H1 (cell line): ENCODE measurements at regions not wholly inside any gene's neighbourhood (a gene's known extent, or its start where the extent isn't known, plus 50 kb on each side); places are given as distances from the start of the nearest gene placed in this dataset.

ENCODE experiments used
- CTCF ChIA-PET: fragments of 300-600 bp; sonication (Branson Sonifier 250); formaldehyde crosslinking; loops from one replicate; lab custom pipeline; 2021; ENCODE audit not compliant: partially characterized antibody; lab: Charles Lee
- POLR2A ChIA-PET: fragments of 300-600 bp; sonication (Branson Sonifier 250); formaldehyde crosslinking; loops from one replicate; lab custom pipeline; 2021; ENCODE audit warnings: inconsistent platforms; ENCODE audit not compliant: partially characterized antibody; lab: Charles Lee
- DNase-seq, 2 experiments: peaks; one replicate each; pipeline versions ENCODE4 v3.0.0 to v3.0.0-alpha.2; 2010 to 2022; ENCODE audit warnings: low spot score in 2 of 2, low read depth in 1 of 2, mixed read lengths in 1 of 2
- FAIRE-seq: peaks from 2 replicates; lab custom pipeline; 2011; peaks lifted over from hg19 to GRCh38; lab: Jason Lieb, UNC
- H2AFZ ChIP-seq: 2 replicates; pipeline ENCODE4 v1.8.1; 2012; ENCODE audit warnings: low read length, inconsistent platforms
- H2AK5ac ChIP-seq: 2 replicates; pipeline ENCODE4 v1.6.1; 2013; ENCODE audit warnings: low read depth, low read length
- H2BK120ac ChIP-seq: replicated peaks from 2 replicates; pipeline ENCODE3; 2013; ENCODE audit warnings: low read depth, low read length, inconsistent platforms
- H2BK12ac ChIP-seq: 2 replicates; pipeline ENCODE4 v1.6.1; 2013; ENCODE audit warnings: low read depth, low read length
- H2BK15ac ChIP-seq: 2 replicates; pipeline ENCODE4 v1.6.1; 2013; ENCODE audit warnings: low read length
- H2BK20ac ChIP-seq: 2 replicates; pipeline ENCODE4 v1.6.1; 2013; ENCODE audit warnings: low read length
- H2BK5ac ChIP-seq: 2 replicates; pipeline ENCODE4 v1.6.1; 2013; ENCODE audit warnings: low read depth, low read length
- H3K14ac ChIP-seq: 2 replicates; pipeline ENCODE4 v1.6.1; 2013; ENCODE audit warnings: inconsistent platforms; ENCODE audit not compliant: insufficient read length
- H3K18ac ChIP-seq: 2 replicates; pipeline ENCODE4 v1.6.1; 2013; ENCODE audit warnings: low read length; ENCODE audit errors: extremely low read depth
- H3K23ac ChIP-seq: 2 replicates; pipeline ENCODE4 v1.6.1; 2013; ENCODE audit warnings: inconsistent platforms; ENCODE audit not compliant: insufficient read length
- H3K23me2 ChIP-seq: 2 replicates; pipeline ENCODE4 v1.6.1; 2013; ENCODE audit warnings: low read depth, low read length
- H3K27ac ChIP-seq: 2 replicates; pipeline ENCODE4 v1.6.1; 2011; ENCODE audit warnings: low read depth, low read length, inconsistent platforms
- H3K27me3 ChIP-seq, 4 experiments: replicated peaks in 1 of 4; 1 replicate in 1 of 4; 2 replicates in 3 of 4; pipeline versions ENCODE4 v1.6.1 to v1.8.1; 2011 to 2013; ENCODE audit warnings: low read length in 3 of 4, mild to moderate bottlenecking in 3 of 4, inconsistent platforms in 2 of 4, mixed read lengths in 2 of 4, moderate library complexity in 1 of 4; ENCODE audit not compliant: control insufficient read depth in 3 of 4, insufficient read depth in 3 of 4; ENCODE audit errors: extremely low read depth in 1 of 4
- H3K36me3 ChIP-seq, 4 experiments: 2 replicates each; pipeline versions ENCODE4 v1.6.1 to v1.8.1; 2011 to 2013; ENCODE audit warnings: mild to moderate bottlenecking in 4 of 4, low read length in 3 of 4, moderate library complexity in 2 of 4, control low read depth in 1 of 4, inconsistent platforms in 1 of 4; ENCODE audit not compliant: insufficient read depth in 4 of 4, control insufficient read depth in 2 of 4
- H3K4ac ChIP-seq: replicated peaks from 2 replicates; pipeline ENCODE3; 2013; ENCODE audit warnings: low read length, low read depth, mixed read lengths, inconsistent platforms; ENCODE audit not compliant: insufficient read length
- H3K4me1 ChIP-seq, 4 experiments: replicated peaks in 1 of 4; 1 replicate in 1 of 4; 2 replicates in 3 of 4; pipeline versions ENCODE4 v1.6.1 to v1.8.1; 2011 to 2013; ENCODE audit warnings: low read length in 3 of 4, inconsistent platforms in 2 of 4, mixed read lengths in 1 of 4; ENCODE audit not compliant: insufficient read depth in 4 of 4, control insufficient read depth in 3 of 4
- H3K4me2 ChIP-seq, 2 experiments: 2 replicates each; pipeline versions ENCODE4 v1.6.1 to v1.8.1; 2011 to 2013; ENCODE audit warnings: low read depth in 2 of 2, low read length in 2 of 2, control low read depth in 1 of 2, inconsistent platforms in 1 of 2, mild to moderate bottlenecking in 1 of 2; ENCODE audit not compliant: insufficient read depth in 1 of 2
- H3K4me3 ChIP-seq, 4 experiments: fragments of 200-600, 300-600 bp in 1 of 4; sonication (generic), shearing (Covaris generic), sonication (Bioruptor Twin) in 1 of 4; 2 replicates each; pipeline versions ENCODE4 v1.5.1 to v1.8.1; 2011 to 2016; ENCODE audit warnings: low read length in 4 of 4, low read depth in 3 of 4, control low read depth in 2 of 4, inconsistent platforms in 2 of 4, mild to moderate bottlenecking in 2 of 4, mixed read lengths in 1 of 4, moderate library complexity in 1 of 4; ENCODE audit not compliant: insufficient read depth in 2 of 4; ENCODE audit errors: extremely low read depth in 1 of 4
- H3K56ac ChIP-seq: replicated peaks from 2 replicates; pipeline ENCODE3; 2013; ENCODE audit warnings: low read depth, mild to moderate bottlenecking, mixed read lengths, low read length, inconsistent platforms; ENCODE audit not compliant: insufficient read length
- H3K79me1 ChIP-seq: 2 replicates; pipeline ENCODE4 v1.6.1; 2013; ENCODE audit warnings: low read depth, low read length, control low read depth
- H3K79me2 ChIP-seq, 2 experiments: 2 replicates each; pipeline versions ENCODE4 v1.6.1 to v1.8.1; 2012 to 2013; ENCODE audit warnings: low read length in 2 of 2, mild to moderate bottlenecking in 2 of 2, inconsistent platforms in 1 of 2; ENCODE audit not compliant: insufficient read depth in 2 of 2, control insufficient read depth in 1 of 2
- H3K9ac ChIP-seq, 4 experiments: replicated peaks in 1 of 4; 1 replicate in 1 of 4; 2 replicates in 3 of 4; pipeline versions ENCODE4 v1.6.1 to v1.8.1; 2011 to 2013; ENCODE audit warnings: low read depth in 3 of 4, low read length in 3 of 4, control low read depth in 2 of 4, mild to moderate bottlenecking in 2 of 4, moderate library complexity in 2 of 4, inconsistent platforms in 1 of 4; ENCODE audit errors: extremely low read depth in 1 of 4
- H3K9me3 ChIP-seq, 2 experiments: 2 replicates each; pipeline versions ENCODE4 v1.6.1 to v1.8.1; 2012 to 2013; ENCODE audit warnings: mild to moderate bottlenecking in 2 of 2, moderate library complexity in 2 of 2, control low read depth in 1 of 2, inconsistent platforms in 1 of 2, low read depth in 1 of 2, low read length in 1 of 2, mixed read lengths in 1 of 2; ENCODE audit not compliant: insufficient read depth in 2 of 2
- H4K20me1 ChIP-seq, 2 experiments: replicated peaks in 1 of 2; 2 replicates each; pipeline versions ENCODE3 to v1.8.1; 2011 to 2013; ENCODE audit warnings: inconsistent platforms in 2 of 2, low read length in 2 of 2, mild to moderate bottlenecking in 1 of 2; ENCODE audit not compliant: insufficient read depth in 2 of 2, control insufficient read depth in 1 of 2
- H4K5ac ChIP-seq: 2 replicates; pipeline ENCODE4 v1.6.1; 2013; ENCODE audit warnings: low read length, low read depth, mixed read lengths, inconsistent platforms; ENCODE audit not compliant: insufficient read length
- H4K8ac ChIP-seq: 2 replicates; pipeline ENCODE4 v1.8.0; 2013; ENCODE audit warnings: mild to moderate bottlenecking, moderate library complexity, low read length, inconsistent platforms; ENCODE audit not compliant: insufficient read depth; ENCODE audit errors: extremely low read depth
- H4K91ac ChIP-seq: replicated peaks from 2 replicates; pipeline ENCODE3; 2013; ENCODE audit warnings: low read length, mixed read lengths, inconsistent platforms; ENCODE audit not compliant: insufficient read length
- ASH2L ChIP-seq: fragments of 200-600, 300-600 bp; sonication (generic); IDR thresholded peaks from one replicate; pipeline ENCODE4 v1.7.1; 2017; ENCODE audit warnings: low read length
- ATF3 ChIP-seq: IDR thresholded peaks from 2 replicates; pipeline ENCODE4 v1.6.1; 2011; ENCODE audit warnings: low read depth, mild to moderate bottlenecking, low read length; ENCODE audit not compliant: insufficient read depth
- EGR1 ChIP-seq: IDR thresholded peaks from 2 replicates; pipeline ENCODE4 v1.6.1; 2011; ENCODE audit warnings: low read depth, low read length, borderline replicate concordance
- HDAC2 ChIP-seq, 2 experiments: fragments of 300-600 bp in 1 of 2; sonication (generic) in 1 of 2; IDR thresholded peaks; 2 replicates each; pipeline ENCODE4 v1.6.1; 2011 to 2012; ENCODE audit warnings: low read depth in 2 of 2, low read length in 2 of 2, mild to moderate bottlenecking in 2 of 2, moderate library complexity in 2 of 2, borderline replicate concordance in 1 of 2, inconsistent platforms in 1 of 2
- JUND ChIP-seq: IDR thresholded peaks from 2 replicates; pipeline ENCODE4 v1.6.1; 2011; ENCODE audit warnings: mild to moderate bottlenecking, improper control_type of control experiment, low read length
- KDM4A ChIP-seq: IDR thresholded peaks from one replicate; pipeline ENCODE4 v1.7.1; 2012; ENCODE audit warnings: low read depth, mild to moderate bottlenecking, moderate library complexity, low read length, inconsistent platforms; ENCODE audit not compliant: severe bottlenecking
- MAX ChIP-seq: IDR thresholded peaks from 2 replicates; pipeline ENCODE4 v1.6.1; 2012; ENCODE audit warnings: inconsistent platforms
- POU5F1 ChIP-seq: IDR thresholded peaks from 2 replicates; pipeline ENCODE4 v1.6.1; 2011; ENCODE audit warnings: low read depth, mild to moderate bottlenecking, low read length, moderate library complexity
- RNF2 ChIP-seq: fragments of 200-900, 300-1000 bp; sonication (generic); IDR thresholded peaks from 2 replicates; pipeline ENCODE4 v1.7.1; 2016; ENCODE audit warnings: borderline replicate concordance, low read depth, mild to moderate bottlenecking, antibody characterized with exemption, low read length; ENCODE audit not compliant: poor library complexity, severe bottlenecking; ENCODE audit errors: missing control alignments
- SIN3A ChIP-seq, 2 experiments: IDR thresholded peaks in 1 of 2; conservative IDR thresholded peaks in 1 of 2; 2 replicates each; pipeline ENCODE4 v1.6.1; 2011 to 2012; ENCODE audit warnings: low read length in 2 of 2, improper control_type of control experiment in 1 of 2, low read depth in 1 of 2, mild to moderate bottlenecking in 1 of 2
- SP2 ChIP-seq: IDR thresholded peaks from 2 replicates; pipeline ENCODE4 v1.6.1; 2012; ENCODE audit warnings: mild to moderate bottlenecking, low read length, inconsistent platforms
- SP4 ChIP-seq: IDR thresholded peaks from 2 replicates; pipeline ENCODE4 v1.6.1; 2012; ENCODE audit warnings: low read length, inconsistent platforms
- SRF ChIP-seq: IDR thresholded peaks from 2 replicates; pipeline ENCODE4 v1.6.1; 2011; ENCODE audit warnings: mild to moderate bottlenecking, low read depth, low read length, moderate library complexity
- ZNF274 ChIP-seq: IDR thresholded peaks from 2 replicates; pipeline ENCODE4 v1.7.0; 2012; ENCODE audit warnings: low read length, borderline replicate concordance; ENCODE audit errors: extremely low read depth
- WGBS, 2 experiments: shearing (Covaris generic) in 1 of 2; methylation state at CpG; one replicate each; pipeline versions ENCODE4 v1.1.6 to v1.1.7; 2013 to 2015; ENCODE audit warnings: low lambda C conversion rate in 2 of 2, mixed read lengths in 2 of 2, inconsistent platforms in 1 of 2, low coverage in 1 of 2, missing lambda C conversion rate in 1 of 2; ENCODE audit not compliant: insufficient replicate concordance in 2 of 2, insufficient coverage in 1 of 2, insufficient read length in 1 of 2; ENCODE audit errors: extremely low coverage in 1 of 2, missing lambda C conversion rate in 1 of 2; 5-methylcytosine and 5-hydroxymethylcytosine counted together

DNA sequence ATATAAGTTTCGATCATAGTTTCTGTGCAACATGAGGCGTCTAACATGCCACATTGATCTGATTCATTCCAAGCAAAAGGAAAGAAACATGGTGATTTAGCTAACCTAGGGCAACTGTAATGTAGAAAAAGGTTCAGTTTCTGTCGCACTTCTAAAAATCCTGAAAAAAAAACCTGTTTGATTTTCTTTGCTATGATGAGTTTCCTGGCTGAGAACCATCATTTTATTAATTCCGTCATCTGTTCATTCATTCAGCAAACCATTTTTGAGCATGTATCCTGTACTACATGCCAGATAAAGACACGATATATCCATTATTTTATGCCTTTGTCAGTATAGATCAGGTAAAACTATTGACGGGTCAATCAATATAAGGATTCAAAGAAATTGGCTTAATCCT, 932.6 kb downstream of the GALC start:
- no peak for FAIRE-seq
- H4K8ac ChIP-seq, result no peak overlapping the region
- no peak overlapping the region for H3K23ac ChIP-seq
- no peak overlapping the region for H2AFZ ChIP-seq
- H3K9me3 ChIP-seq, result no peaks in the 10 kb centered on the region
- H2BK120ac ChIP-seq, result no peak overlapping the region
- ChIA-PET CTCF (interaction anchor here (2.5 kb wide), 1 partner anchor 10 kb away, joined by 11 read pairs; no protein-coding TSS in a partner anchor), POLR2A (no interaction called here)
- 91% methylated on average over 6 of the region's 6 CpGs; no CpG with 5 or more reads in 1 of the 2 experiments for WGBS, 2 experiments
- H3K79me2 ChIP-seq, result no peaks in the 10 kb centered on the region
- no peak overlapping the region for H3K9ac ChIP-seq
- no peak overlapping the region for H3K4me2 ChIP-seq
- no peaks in the 10 kb centered on the region; a peak in 1 of 7 replicates for H3K27me3 ChIP-seq
- no peak overlapping the region for H2BK12ac ChIP-seq
- no peak overlapping the region for H2BK20ac ChIP-seq
- no peak overlapping the region for H4K5ac ChIP-seq
- no peaks in the 10 kb centered on the region for H3K79me1 ChIP-seq
- no peak overlapping the region for H3K27ac ChIP-seq
- no peak overlapping the region for H2BK15ac ChIP-seq
- no peaks in the 10 kb centered on the region for H3K4me1 ChIP-seq
- H2AK5ac ChIP-seq, result no peak overlapping the region
- H3K23me2 ChIP-seq, result no peaks in the 10 kb centered on the region
- H3K36me3 ChIP-seq, result no peaks in the 10 kb centered on the region
- no peak overlapping the region for H2BK5ac ChIP-seq
- H3K18ac ChIP-seq, result no peak overlapping the region
- no peak overlapping the region for H3K14ac ChIP-seq
- no peak overlapping the region for H3K4me3 ChIP-seq
- H3K4ac ChIP-seq, result no peak overlapping the region
- no peak for DNase-seq
- no peaks in the 10 kb centered on the region for H4K20me1 ChIP-seq
- H4K91ac ChIP-seq, result no peak overlapping the region
- H3K56ac ChIP-seq, result no peak overlapping the region
- TF ChIP-seq POU5F1 (no peak), ZNF274 (no peak), SP4 (no peak), HDAC2 (IDR thresholded peaks at IDR 0.05; ENCODE audit: borderline replicate concordance in 1 of 2, low read depth in 2 of 2, low read length in 2 of 2) (no peak), SIN3A (conservative IDR thresholded peaks at IDR 0.05 in 1 of 2, IDR thresholded peaks at IDR 0.05 in 1 of 2; ENCODE audit: low read depth in 1 of 2, low read length in 2 of 2) (no peak), MAX (no peak), ATF3 (no peak), ASH2L (no peak), JUND (no peak), SRF (no peak), KDM4A (no peak), SP2 (no peak), RNF2 (no peak), EGR1 (no peak)
